T follicular helper cell (primary cell): ENCODE measurements at regions not wholly inside any gene's neighbourhood (a gene's known extent, or its start where the extent isn't known, plus 50 kb on each side); places are given as distances from the start of the nearest gene placed in this dataset.

ENCODE experiments used
- DNase-seq: peaks from one replicate; pipeline ENCODE4 v3.0.0-alpha.2; 2020; ENCODE audit warnings: low read depth

- DNase-seq: no peak
Observed at GRCh38 chr6:140138311-140139010, 764.0 kb upstream of the CITED2 start.

- DNase-seq: no peak
Observed at GRCh38 chr6:140134224-140134623, 759.8 kb upstream of the CITED2 start.

- no peak for DNase-seq
Observed at GRCh38 chr6:140130074-140130473, 755.6 kb upstream of the CITED2 start.

GRCh38 chr6:140124498-140124897 lies 750.0 kb upstream of the CITED2 start:
- DNase-seq: no peak

GRCh38 chr6:140108167-140108566 lies 733.7 kb upstream of the CITED2 start:
- no peak for DNase-seq

GRCh38 chr6:140107216-140107615 lies 732.8 kb upstream of the CITED2 start:
- no peak for DNase-seq

GRCh38 chr6:140105857-140106256 lies 731.4 kb upstream of the CITED2 start:
- DNase-seq: no peak

GRCh38 chr6:140105241-140105640 lies 730.8 kb upstream of the CITED2 start:
- DNase-seq: no peak

GRCh38 chr6:140101818-140102217 lies 727.4 kb upstream of the CITED2 start:
- DNase-seq: no peak

GRCh38 chr6:140101367-140101766 lies 726.9 kb upstream of the CITED2 start:
- DNase-seq: no peak

GRCh38 chr6:140095532-140095931 lies 721.1 kb upstream of the CITED2 start:
- no peak for DNase-seq

- DNase-seq: no peak
Observed at GRCh38 chr6:140091895-140092294, 717.4 kb upstream of the CITED2 start.

GRCh38 chr6:140090871-140091270 lies 716.4 kb upstream of the CITED2 start:
- no peak for DNase-seq

GRCh38 chr6:140083375-140083774 lies 708.9 kb upstream of the CITED2 start:
- DNase-seq: no peak

GRCh38 chr6:140082867-140083297 lies 708.4 kb upstream of the CITED2 start:
- DNase-seq: no peak

GRCh38 chr6:140079328-140079727 lies 704.9 kb upstream of the CITED2 start:
- DNase-seq: no peak

- no peak for DNase-seq
Observed at GRCh38 chr6:140078561-140079125, 704.2 kb upstream of the CITED2 start.

GRCh38 chr6:140077827-140078560 lies 703.5 kb upstream of the CITED2 start:
- no peak for DNase-seq

- DNase-seq: no peak
Observed at GRCh38 chr6:140076105-140076504, 701.7 kb upstream of the CITED2 start.

- DNase-seq: no peak
Observed at GRCh38 chr6:140073456-140073855, 699.0 kb upstream of the CITED2 start.

- DNase-seq: no peak
Observed at GRCh38 chr6:140071601-140072062, 697.2 kb upstream of the CITED2 start.

GRCh38 chr6:140070846-140071473 lies 696.5 kb upstream of the CITED2 start:
- no peak for DNase-seq

GRCh38 chr6:140069576-140069975 lies 695.1 kb upstream of the CITED2 start:
- no peak for DNase-seq
